ENCODE measurements at regions not wholly inside any gene's neighbourhood (a gene's known extent, or its start where the extent isn't known, plus 50 kb on each side); places are given as distances from the start of the nearest gene placed in this dataset.

- DNase-seq (ENCODE audit: low spot score): no peak
Measured at GRCh38 chr13:73966331-73966730, 167.9 kb downstream of the KLF12 start.

- DNase-seq (ENCODE audit: low spot score): no peak
Measured at GRCh38 chr13:73962284-73962683, 171.9 kb downstream of the KLF12 start.

- DNase-seq (ENCODE audit: low spot score): no peak
Measured at GRCh38 chr13:73961181-73961580, 173.0 kb downstream of the KLF12 start.

GRCh38 chr13:73960474-73960873 lies 173.7 kb downstream of the KLF12 start:
- no peak for DNase-seq (ENCODE audit: low spot score)

GRCh38 chr13:73958657-73959397 lies 175.4 kb downstream of the KLF12 start:
- DNase-seq (ENCODE audit: low spot score): no peak

GRCh38 chr13:73957889-73958288 lies 176.3 kb downstream of the KLF12 start:
- DNase-seq (ENCODE audit: low spot score): no peak

- DNase-seq (ENCODE audit: low spot score): no peak
Measured at GRCh38 chr13:73956795-73957408, 177.3 kb downstream of the KLF12 start.

GRCh38 chr13:73955977-73956500 lies 178.2 kb downstream of the KLF12 start:
- no peak for DNase-seq (ENCODE audit: low spot score)

- no peak for DNase-seq (ENCODE audit: low spot score)
Measured at GRCh38 chr13:73954808-73955207, 179.4 kb downstream of the KLF12 start.

- no peak for DNase-seq (ENCODE audit: low spot score)
Measured at GRCh38 chr13:73952648-73953047, 181.6 kb downstream of the KLF12 start.

- DNase-seq (ENCODE audit: low spot score): no peak
Measured at GRCh38 chr13:73948848-73949529, 185.2 kb downstream of the KLF12 start.

- DNase-seq (ENCODE audit: low spot score): no peak
Measured at GRCh38 chr13:73945871-73946270, 188.3 kb downstream of the KLF12 start.

GRCh38 chr13:73945382-73945781 lies 188.8 kb downstream of the KLF12 start:
- DNase-seq (ENCODE audit: low spot score): no peak

GRCh38 chr13:73943965-73944233 lies 190.3 kb downstream of the KLF12 start:
- no peak for DNase-seq (ENCODE audit: low spot score)

- DNase-seq (ENCODE audit: low spot score): no peak
Measured at GRCh38 chr13:73943137-73943964, 190.9 kb downstream of the KLF12 start.

GRCh38 chr13:73941752-73942151 lies 192.5 kb downstream of the KLF12 start:
- no peak for DNase-seq (ENCODE audit: low spot score)

- no peak for DNase-seq (ENCODE audit: low spot score)
Measured at GRCh38 chr13:73940098-73940497, 194.1 kb downstream of the KLF12 start.

GRCh38 chr13:73939603-73940002 lies 194.6 kb downstream of the KLF12 start:
- DNase-seq (ENCODE audit: low spot score): no peak

- DNase-seq (ENCODE audit: low spot score): no peak
Measured at GRCh38 chr13:73939071-73939380, 195.2 kb downstream of the KLF12 start.

- no peak for DNase-seq (ENCODE audit: low spot score)
Measured at GRCh38 chr13:73938372-73939070, 195.7 kb downstream of the KLF12 start.

- DNase-seq (ENCODE audit: low spot score): no peak
Measured at GRCh38 chr13:73937441-73937840, 196.8 kb downstream of the KLF12 start.

GRCh38 chr13:73935991-73936390 lies 198.2 kb downstream of the KLF12 start:
- no peak for DNase-seq (ENCODE audit: low spot score)
